ENCODE measurements at regions not wholly inside any gene's neighbourhood (a gene's known extent, or its start where the extent isn't known, plus 50 kb on each side); places are given as distances from the start of the nearest gene placed in this dataset.

DNA sequence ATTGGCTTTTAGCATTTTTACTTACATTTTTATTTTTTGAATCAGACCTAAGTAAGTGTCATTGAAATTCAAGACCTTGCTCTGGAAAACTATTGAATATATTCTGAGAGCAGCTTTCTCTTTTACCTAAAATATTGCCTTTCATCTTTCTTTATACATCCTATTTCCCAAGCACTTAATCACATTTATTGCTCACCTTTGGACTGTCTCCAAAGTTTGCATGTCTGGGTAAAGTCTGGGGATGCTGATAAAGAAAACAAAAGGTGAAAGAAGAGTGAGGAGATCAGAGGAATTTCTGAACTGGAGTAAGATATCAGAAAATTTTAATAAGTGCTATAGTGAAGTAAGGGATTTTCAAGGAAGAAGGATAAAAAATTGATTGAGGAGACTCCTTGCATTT, 308.5 kb upstream of the AADAT start:
- Histone ChIP-seq H3K4me2 (ENCODE audit: insufficient read depth, low read length) (no peak overlapping the region), H3K36me3 (ENCODE audit: insufficient read depth, low read length) (no peaks in the 10 kb centered on the region), H3K27me3 (ENCODE audit: insufficient read depth, low read length) (no peaks in the 10 kb centered on the region), H2AFZ (ENCODE audit: low read length) (no peak overlapping the region), H4K20me1 (ENCODE audit: insufficient read depth, low read length) (no peaks in the 10 kb centered on the region), H3K27ac (ENCODE audit: low read depth, low read length) (no peak overlapping the region), H3K4me3 (ENCODE audit: insufficient read depth, low read length) (no peak overlapping the region), H3K9me3 (ENCODE audit: low read depth, low read length) (no peaks in the 10 kb centered on the region), H3K4me1 (ENCODE audit: insufficient read depth, low read length) (no peaks in the 10 kb centered on the region), H3K79me2 (ENCODE audit: insufficient read depth, low read length) (no peaks in the 10 kb centered on the region)
- TF ChIP-seq, protein P1, sequence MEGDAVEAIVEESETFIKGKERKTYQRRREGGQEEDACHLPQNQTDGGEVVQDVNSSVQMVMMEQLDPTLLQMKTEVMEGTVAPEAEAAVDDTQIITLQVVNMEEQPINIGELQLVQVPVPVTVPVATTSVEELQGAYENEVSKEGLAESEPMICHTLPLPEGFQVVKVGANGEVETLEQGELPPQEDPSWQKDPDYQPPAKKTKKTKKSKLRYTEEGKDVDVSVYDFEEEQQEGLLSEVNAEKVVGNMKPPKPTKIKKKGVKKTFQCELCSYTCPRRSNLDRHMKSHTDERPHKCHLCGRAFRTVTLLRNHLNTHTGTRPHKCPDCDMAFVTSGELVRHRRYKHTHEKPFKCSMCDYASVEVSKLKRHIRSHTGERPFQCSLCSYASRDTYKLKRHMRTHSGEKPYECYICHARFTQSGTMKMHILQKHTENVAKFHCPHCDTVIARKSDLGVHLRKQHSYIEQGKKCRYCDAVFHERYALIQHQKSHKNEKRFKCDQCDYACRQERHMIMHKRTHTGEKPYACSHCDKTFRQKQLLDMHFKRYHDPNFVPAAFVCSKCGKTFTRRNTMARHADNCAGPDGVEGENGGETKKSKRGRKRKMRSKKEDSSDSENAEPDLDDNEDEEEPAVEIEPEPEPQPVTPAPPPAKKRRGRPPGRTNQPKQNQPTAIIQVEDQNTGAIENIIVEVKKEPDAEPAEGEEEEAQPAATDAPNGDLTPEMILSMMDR (IDR thresholded peaks at IDR 0.05; ENCODE audit: extremely low read depth, low read depth, low read length), result no peak
- DNase-seq (ENCODE audit: insufficient read length, low spot score, missing footprints), result no peak

DNA sequence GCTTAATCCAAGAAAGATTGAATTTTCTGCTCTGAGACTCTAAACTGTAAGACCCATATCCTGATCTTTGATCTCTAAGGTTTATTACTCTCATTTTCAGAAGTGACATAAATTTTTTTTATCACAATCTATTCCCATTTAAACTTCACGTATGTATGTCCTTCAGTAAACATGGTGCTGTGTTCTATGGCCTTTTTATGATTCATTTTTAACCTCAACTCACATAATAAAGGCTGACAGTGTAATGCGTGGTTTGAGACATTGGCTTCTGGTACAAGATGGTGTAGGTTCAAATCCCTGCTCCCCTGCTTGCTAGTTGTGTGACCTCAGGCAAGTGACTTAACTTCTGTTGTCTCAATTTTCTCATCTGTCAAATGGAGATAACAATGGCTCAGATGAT, 306.0 kb upstream of the AADAT start:
- Histone ChIP-seq H3K4me2 (ENCODE audit: insufficient read depth, low read length) (no peak overlapping the region), H4K20me1 (ENCODE audit: insufficient read depth, low read length) (no peaks in the 10 kb centered on the region), H3K4me3 (ENCODE audit: insufficient read depth, low read length) (no peak overlapping the region), H3K9me3 (ENCODE audit: low read depth, low read length) (no peaks in the 10 kb centered on the region), H3K27ac (ENCODE audit: low read depth, low read length) (no peak overlapping the region), H3K36me3 (ENCODE audit: insufficient read depth, low read length) (no peaks in the 10 kb centered on the region), H3K79me2 (ENCODE audit: insufficient read depth, low read length) (no peaks in the 10 kb centered on the region), H2AFZ (ENCODE audit: low read length) (no peak overlapping the region), H3K4me1 (ENCODE audit: insufficient read depth, low read length) (no peaks in the 10 kb centered on the region), H3K27me3 (ENCODE audit: insufficient read depth, low read length) (no peaks in the 10 kb centered on the region)
- TF ChIP-seq, protein P1 (IDR thresholded peaks at IDR 0.05; ENCODE audit: extremely low read depth, low read depth, low read length), result no peak
- no peak for DNase-seq (ENCODE audit: insufficient read length, low spot score, missing footprints)

GRCh38 chr4:170391066-170391740, 301.4 kb upstream of the AADAT start:
- no peaks in the 10 kb centered on the region for H3K36me3 ChIP-seq (ENCODE audit: insufficient read depth, low read length)
- peak; percentile 49 for DNase-seq (ENCODE audit: insufficient read length, low spot score, missing footprints)
- no peaks in the 10 kb centered on the region for H3K79me2 ChIP-seq (ENCODE audit: insufficient read depth, low read length)
- H3K27me3 ChIP-seq (ENCODE audit: insufficient read depth, low read length), result no peaks in the 10 kb centered on the region
- H2AFZ ChIP-seq (ENCODE audit: low read length), result no peak overlapping the region
- H3K9me3 ChIP-seq (ENCODE audit: low read depth, low read length), result peaks cover 2% of the 10 kb centered on the region
- TF ChIP-seq, protein P1 (IDR thresholded peaks at IDR 0.05; ENCODE audit: extremely low read depth, low read depth, low read length), result no peak
- H4K20me1 ChIP-seq (ENCODE audit: insufficient read depth, low read length), result no peaks in the 10 kb centered on the region
- no peaks in the 10 kb centered on the region for H3K4me1 ChIP-seq (ENCODE audit: insufficient read depth, low read length)
- H3K27ac ChIP-seq (ENCODE audit: low read depth, low read length), result peak overlapping the region; percentile 56
- H3K4me3 ChIP-seq (ENCODE audit: insufficient read depth, low read length), result no peak overlapping the region
- no peak overlapping the region for H3K4me2 ChIP-seq (ENCODE audit: insufficient read depth, low read length)

DNA sequence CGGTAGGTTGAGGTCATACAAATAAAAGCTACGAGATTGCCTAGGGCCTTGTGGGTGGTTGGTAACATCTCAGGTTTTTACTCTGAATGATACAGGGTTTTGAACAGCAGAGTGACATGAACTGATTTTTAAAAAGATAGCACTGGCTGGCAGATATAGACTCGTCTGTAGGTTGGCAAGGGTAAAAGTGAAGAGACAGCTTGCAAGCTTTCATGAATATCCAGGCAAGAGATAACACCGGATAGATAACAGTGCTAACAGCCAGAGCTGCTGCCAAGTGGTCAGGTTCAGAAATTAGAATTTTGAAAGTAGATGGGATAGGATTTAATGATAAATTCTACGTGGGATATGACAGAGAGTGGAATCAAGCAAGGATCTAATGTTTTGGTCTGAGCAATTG, 299.7 kb upstream of the AADAT start:
- Histone ChIP-seq H3K4me3 (ENCODE audit: insufficient read depth, low read length) (no peak overlapping the region), H3K9me3 (ENCODE audit: low read depth, low read length) (peaks cover 2% of the 10 kb centered on the region), H2AFZ (ENCODE audit: low read length) (no peak overlapping the region), H3K27me3 (ENCODE audit: insufficient read depth, low read length) (no peaks in the 10 kb centered on the region), H4K20me1 (ENCODE audit: insufficient read depth, low read length) (no peaks in the 10 kb centered on the region), H3K27ac (ENCODE audit: low read depth, low read length) (no peak overlapping the region), H3K4me2 (ENCODE audit: insufficient read depth, low read length) (no peak overlapping the region), H3K79me2 (ENCODE audit: insufficient read depth, low read length) (no peaks in the 10 kb centered on the region), H3K4me1 (ENCODE audit: insufficient read depth, low read length) (no peaks in the 10 kb centered on the region), H3K36me3 (ENCODE audit: insufficient read depth, low read length) (no peaks in the 10 kb centered on the region)
- TF ChIP-seq, protein P1 (IDR thresholded peaks at IDR 0.05; ENCODE audit: extremely low read depth, low read depth, low read length), result no peak
- DNase-seq (ENCODE audit: insufficient read length, low spot score, missing footprints), result no peak

Data from osteoblast (primary cell).